ENCODE measurements at regions not wholly inside any gene's neighbourhood (a gene's known extent, or its start where the extent isn't known, plus 50 kb on each side); places are given as distances from the start of the nearest gene placed in this dataset.
A peak's percentile ranks its signal among the peaks of the same experiment; 100 is the strongest.

DNA sequence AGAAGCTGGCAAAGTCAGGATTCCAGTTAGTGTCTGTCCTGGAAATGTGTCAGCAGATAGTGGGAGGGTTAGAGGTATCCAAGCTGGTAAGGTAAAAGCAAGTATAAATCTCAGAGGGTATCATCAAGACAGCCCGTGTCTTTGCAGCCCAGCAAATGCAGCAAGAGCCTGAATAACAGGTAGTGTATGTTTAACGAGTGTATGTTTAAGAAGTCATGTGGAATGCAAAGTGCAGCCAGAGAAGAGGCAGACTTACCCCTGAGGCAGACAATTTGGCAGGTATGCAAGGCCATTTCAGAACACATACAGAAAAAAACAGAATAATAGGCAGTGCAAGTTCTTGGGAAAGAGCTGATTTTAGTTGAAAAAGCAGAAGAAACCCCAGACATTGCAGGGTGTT is 411.0 kb upstream of the NEGR1 start:
- FAIRE-seq = no peak
- DNase-seq (ENCODE audit: low spot score) = no peak

DNA sequence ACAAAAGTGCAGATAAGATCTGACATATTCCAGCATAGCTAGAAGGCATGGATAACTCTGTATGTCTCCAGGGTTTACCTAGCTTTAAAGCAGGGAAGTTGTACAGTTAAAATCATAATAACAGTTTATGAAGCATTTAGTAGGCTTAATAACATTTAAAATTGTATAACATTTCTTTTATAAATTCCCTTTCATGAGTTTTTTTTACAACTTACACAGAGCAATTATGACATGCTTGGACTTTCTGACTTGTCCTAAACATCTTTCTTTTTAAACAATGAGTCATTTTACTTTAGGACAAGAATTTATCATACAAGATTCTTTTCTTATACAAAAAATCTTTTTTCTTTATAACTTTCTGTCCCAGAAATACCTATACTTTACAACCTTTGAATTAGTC is 408.5 kb upstream of the NEGR1 start:
- DNase-seq (ENCODE audit: low spot score) = no peak
- FAIRE-seq = no peak

DNA sequence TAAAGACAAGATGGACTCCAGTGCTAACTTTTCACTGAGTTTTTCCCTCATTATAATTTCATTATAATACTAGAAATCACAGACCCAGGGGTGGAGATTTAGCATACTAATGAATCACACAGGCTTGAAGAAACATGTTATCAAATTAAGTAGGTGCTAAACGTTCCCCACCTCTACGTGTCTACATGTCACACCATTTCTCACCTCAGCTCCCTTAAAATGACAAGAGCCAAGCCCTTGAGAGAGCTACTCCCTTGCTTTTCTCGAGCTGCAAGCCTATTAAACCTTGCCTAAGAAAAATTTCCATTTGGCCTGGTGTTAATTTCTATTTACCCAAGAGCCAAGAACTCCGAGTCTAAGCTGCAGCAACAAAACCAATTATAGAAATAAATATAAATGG is 396.3 kb upstream of the NEGR1 start:
- FAIRE-seq (no peak), DNase-seq (ENCODE audit: low spot score) (no peak)

DNA sequence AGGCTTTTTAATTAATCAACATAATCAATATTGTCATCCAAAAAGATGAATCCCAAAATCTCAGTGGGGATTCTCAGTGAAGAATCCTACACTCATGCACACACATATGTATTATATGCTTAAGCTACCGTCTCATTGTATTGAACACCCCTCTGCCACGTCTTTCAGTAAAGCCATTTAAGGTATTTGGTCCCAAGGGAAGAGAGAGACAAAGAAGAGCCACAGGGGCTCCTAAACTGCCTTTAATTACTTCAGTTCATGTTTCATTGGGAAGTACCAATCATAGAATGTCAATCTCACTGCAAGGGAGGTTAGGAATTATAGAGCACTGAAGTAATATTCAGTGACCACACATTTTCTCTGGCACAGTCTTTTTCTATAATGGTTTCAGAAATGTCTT is 388.6 kb upstream of the NEGR1 start:
- FAIRE-seq (no peak), DNase-seq (ENCODE audit: low spot score) (no peak)

DNA sequence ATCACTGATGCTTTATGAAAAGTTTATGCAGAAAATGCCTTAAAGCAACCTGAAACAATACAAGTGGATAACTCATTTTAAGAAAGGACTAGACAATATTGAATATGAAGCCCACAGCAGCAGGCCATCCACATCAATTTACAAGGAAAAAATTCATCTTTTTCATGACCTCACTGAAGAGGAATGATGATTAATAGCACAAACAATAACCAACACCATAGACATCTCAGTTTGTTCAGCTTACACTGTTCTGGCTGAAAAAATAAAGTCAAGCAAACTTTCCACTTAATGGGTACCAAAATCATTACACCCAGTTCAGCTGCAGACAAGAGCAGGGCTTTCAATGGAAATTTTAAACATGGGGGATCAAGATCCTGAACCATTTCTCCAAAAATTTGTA is 380.6 kb upstream of the NEGR1 start:
- no peak for FAIRE-seq

DNA sequence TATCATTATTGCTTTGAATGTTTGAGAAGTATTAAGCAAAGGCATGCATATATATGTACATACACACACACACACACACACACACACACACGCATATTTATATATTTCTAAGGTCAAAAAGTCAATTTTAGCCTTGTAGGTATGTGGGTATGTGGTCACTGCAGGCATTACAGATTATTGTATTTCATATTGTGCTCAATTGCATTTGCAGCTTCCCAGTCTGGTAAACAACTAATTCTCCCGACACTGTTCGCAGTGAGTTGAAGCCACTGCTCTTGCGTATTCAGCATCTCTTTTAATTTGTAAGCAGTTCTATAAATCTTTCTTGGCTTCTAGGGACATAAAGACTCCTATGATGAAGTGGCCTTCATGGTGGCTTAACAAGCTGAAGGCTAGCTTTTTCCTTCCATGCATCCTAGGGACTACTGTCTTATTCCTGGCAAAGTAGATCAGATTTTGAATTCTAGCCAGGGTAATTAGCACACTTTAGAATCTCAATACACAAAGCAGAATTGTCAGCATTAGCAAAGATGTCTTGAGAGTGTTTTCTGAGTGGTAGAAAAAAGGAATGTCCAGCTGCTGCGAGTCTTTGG is 368.6 kb upstream of the NEGR1 start:
- DNase-seq (ENCODE audit: low spot score) = no peak
- FAIRE-seq = no peak

More for the DNA sequence above, 380.6 kb upstream of the NEGR1 start:
- no peak for DNase-seq (ENCODE audit: low spot score)

DNA sequence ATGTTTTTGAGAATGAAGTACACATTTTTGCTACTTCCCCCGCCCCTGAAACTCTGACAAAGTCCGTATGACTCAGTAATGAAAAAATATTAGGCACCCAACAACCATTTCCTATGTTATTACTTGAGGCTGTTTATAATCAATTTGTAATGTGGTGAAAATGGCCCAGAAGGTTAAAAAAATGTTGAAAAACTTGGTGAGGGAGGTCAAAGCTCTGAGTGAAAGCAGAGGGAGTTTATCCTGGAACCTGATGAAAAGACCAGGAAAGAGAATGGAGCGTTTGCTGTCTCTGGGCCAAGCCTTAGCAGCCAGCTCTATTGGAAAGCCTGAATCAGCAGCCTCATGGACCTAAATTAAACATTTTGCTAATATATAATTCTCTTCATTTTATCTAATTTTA is 367.7 kb upstream of the NEGR1 start:
- DNase-seq (ENCODE audit: low spot score) (no peak), FAIRE-seq (no peak)

DNA sequence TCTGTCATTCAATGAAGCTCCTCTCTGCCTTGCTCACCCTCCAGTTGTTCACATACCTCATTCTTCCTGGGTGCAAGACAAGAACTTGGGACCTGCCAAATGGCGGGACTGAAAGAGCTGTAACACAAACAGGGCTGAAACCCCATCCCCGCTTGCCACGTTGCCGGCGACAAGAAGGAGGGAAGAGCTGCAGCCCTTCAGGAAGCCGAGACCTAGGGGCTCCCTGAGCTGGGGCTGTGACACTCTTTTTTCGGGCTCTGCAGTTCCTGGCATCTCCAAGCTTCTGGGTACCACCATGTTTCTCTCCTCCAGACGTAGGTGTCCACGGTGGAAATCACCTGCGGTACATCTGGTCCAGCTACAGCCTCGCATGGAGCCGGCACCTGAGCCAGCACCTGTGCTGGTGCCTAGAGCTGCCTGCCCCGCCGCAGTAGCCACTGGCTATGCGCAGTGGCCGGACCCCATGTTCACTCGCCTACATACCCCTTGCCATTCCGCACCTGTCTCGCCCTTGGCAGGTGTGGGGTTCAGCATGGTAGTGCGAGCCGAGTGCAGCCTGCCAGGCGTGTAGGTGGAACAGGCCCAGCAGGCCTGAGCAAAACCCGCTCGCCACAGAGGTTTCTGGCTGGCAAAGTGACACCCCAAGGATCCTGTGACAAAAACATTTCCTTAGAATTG is 367.0 kb upstream of the NEGR1 start:
- FAIRE-seq (no peak), DNase-seq (ENCODE audit: low spot score) (no peak)

DNA sequence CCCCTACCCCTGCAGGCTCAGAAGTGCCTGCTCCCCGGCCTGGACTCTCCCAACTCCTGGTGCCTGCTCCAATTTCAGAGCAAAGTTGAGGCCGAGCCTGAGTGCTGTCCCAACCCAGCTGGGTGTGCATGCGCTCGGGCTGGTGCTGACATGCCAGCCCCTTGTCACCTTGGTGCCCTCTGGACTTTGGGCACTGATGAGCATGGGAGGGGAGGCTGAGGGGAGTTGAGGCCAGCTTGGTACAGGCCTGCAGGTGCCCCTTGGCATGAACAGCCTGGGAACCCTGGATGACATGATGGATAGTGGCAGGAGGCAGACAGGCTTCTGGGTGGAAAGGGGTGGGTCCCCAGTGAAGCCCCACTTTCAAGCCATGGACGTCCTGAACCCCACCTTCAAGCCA is 366.1 kb upstream of the NEGR1 start:
- FAIRE-seq (no peak), DNase-seq (ENCODE audit: low spot score) (no peak)

DNA sequence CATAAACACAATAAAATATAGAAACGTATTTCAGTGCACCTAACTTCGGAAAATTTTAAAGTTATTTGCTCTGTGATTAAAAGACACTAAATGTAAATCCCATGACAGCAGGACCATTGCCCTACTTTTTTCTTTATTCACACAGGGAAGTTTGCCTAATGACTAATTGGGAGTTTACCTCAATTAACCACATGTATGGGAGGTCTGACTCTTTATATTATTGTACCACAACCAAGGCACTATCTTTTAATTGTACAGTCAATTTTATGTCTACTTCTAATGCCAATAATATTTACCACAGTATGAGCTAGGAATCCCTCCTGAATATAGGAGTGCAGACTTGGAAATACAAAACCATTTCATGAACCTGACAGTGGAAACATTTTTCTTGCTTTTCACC is 360.8 kb upstream of the NEGR1 start:
- FAIRE-seq (no peak), DNase-seq (ENCODE audit: low spot score) (no peak)

DNA sequence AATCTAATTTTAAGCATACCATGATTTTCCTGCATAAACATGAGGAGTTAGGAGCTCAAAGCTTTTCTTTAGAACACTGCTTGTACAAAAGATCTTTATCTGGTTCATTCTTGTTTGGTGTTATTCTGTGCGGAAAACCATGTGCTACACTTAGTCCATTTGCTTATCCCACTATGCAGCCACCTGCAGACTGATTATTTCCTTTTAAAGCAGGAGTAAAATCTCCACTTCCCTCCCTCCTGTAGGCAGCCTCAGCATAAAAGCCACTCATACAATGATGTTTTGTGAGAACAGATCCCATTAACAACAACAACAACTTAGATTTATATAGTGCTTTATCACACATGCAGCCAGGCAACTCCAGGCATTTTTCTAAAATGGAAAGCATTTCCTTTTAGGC is 355.3 kb upstream of the NEGR1 start:
- FAIRE-seq = no peak

DNA sequence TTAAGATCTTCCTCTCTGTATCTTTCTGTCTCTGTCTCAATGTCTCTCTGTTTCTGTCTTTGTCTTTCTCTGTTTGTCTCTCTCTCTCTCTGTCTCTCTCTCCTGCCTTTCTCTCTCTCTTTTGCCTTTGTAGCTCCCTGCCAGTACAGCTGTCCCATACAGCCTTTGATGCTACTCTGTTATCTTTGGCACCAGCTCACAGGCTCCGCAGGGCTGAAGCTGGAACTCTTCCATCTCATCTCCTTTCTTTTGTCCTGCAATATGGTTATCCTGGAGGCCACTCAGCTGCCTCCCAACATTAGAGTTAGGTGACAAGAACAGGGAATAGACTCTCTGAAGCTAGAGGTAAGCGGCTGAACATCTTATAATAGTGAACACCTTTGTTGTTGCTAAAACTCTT is 354.3 kb upstream of the NEGR1 start:
- FAIRE-seq (no peak), DNase-seq (ENCODE audit: low spot score) (no peak)

More for the DNA sequence above, 355.3 kb upstream of the NEGR1 start:
- DNase-seq (ENCODE audit: low spot score) = no peak

DNA sequence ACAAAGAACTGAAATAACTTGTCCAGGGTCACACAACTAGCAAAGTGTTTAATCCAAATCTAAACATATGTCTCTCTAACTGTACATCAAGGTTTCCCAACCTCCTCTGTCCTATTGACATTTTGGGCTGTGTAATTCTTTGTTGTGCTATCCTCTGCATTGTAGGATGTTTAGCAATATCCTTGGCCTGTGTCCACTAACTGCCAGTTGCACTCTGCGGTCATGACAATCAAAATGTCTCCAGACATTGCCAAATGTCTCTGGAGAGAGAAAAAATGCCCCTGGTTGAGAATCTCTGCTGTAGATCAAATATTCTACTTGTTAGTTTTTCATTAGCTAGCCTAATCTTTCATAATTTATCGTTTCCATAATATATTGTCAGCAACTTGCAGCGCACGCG is 353.4 kb upstream of the NEGR1 start:
- FAIRE-seq = no peak

DNA sequence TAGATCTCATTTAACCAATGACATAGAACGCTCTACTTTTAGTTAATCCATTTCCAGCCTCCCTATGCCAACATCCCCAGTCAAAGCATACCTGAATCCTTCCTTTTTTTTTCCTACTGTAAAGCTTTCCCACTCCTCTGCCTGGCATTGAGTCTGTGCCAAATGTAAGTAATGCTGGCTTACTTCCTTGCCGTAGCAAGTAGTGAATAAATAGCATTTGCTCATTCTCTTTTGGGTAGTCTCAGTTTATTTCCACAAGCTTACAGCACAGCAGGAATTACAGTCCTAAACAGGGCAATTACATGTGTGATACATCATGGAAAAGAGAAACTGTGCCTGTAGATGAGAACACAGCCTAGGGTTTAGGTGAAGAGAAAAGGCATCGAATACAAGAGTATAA is 352.6 kb upstream of the NEGR1 start:
- no peak for FAIRE-seq
- no peak for DNase-seq (ENCODE audit: low spot score)

More for the DNA sequence above, 353.4 kb upstream of the NEGR1 start:
- DNase-seq (ENCODE audit: low spot score) = no peak

DNA sequence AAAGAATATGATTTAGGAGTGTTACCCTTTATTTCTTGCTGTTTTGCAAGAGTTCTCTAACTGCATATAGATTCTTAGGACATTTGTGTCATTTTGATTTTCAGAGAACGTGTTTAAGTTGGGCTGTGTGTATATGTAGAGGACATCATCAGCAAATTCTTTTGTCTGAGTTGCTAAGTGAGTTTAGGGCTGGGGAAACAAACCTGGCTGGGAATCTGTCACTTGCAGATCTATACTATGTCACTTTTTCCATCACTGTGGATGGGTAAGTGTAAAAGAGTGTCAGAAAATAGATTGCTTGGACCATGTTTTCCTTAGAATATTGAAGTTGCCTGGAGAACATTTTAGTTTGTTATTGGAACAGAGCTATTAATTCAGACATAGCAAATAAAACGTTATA is 349.1 kb upstream of the NEGR1 start:
- DNase-seq (ENCODE audit: low spot score) (no peak), FAIRE-seq (no peak)

DNA sequence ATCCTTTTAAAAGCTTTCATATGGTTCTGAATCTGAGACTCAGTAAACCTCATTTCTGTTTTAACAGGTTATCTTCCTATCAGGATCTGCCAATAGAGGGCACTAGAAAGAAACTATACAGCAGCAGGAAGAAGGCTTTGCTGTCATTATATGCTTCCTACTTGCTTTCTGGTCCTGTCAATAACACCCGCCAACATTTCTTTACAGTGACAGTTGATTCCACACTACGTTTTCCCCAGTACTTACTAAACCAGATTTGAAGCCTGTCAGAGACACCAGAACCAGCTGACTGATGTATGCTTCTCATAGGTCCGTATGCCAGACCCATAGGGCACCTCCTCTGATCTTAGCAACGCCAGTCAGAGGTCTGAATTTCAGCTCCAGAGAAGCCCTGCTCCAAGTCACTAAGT is 341.0 kb upstream of the NEGR1 start:
- FAIRE-seq = no peak

DNA sequence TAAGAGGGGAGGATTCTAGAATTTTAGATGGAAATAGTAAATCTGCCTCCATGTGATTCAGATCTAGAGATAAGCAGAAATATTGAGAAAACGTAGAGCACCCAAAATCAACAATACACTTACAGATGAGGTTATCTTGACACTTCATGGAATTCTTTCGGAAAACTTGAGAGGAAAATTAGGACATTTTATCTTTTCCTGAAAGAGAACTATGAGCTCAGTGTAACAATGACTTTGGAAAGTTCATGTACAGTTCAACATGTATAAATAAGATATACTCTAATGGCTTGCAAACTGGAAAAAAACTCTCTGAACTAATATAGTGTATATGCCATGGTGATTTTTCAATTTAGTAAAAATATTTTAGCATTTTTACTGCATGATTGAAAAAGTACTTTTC is 338.1 kb upstream of the NEGR1 start:
- no peak for FAIRE-seq
- no peak for DNase-seq (ENCODE audit: low spot score)

More for the DNA sequence above, 341.0 kb upstream of the NEGR1 start:
- peak; percentile 32 for DNase-seq (ENCODE audit: low spot score)

DNA sequence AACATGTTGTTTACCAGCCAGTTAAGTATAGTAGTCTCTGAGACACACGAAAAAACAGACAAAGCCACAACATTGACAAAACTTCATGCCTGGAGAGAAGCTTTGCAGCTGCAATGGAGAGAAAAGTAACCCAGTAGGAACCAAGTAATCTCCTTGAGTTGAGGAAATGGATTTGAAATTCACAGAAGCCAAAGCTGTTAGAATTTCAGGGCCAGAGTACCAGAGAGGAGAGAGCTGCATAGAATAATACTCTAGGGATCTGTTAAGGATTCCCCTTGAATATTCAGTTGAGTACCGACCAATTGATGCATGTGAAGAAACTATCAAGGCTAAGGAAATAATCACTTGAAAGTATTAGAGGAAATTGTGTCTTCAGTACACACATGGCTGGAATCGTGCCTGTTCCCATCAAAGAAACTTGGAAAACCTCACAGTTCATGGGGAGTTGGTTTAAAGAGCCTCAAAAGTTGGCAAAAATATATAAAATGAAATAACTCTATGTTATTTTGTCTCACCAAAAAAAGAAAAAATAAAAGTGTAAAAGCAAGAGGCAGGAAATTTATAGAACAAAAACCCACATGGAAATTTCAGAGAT is 324.0 kb upstream of the NEGR1 start:
- DNase-seq (ENCODE audit: low spot score) = no peak
- FAIRE-seq = no peak

DNA sequence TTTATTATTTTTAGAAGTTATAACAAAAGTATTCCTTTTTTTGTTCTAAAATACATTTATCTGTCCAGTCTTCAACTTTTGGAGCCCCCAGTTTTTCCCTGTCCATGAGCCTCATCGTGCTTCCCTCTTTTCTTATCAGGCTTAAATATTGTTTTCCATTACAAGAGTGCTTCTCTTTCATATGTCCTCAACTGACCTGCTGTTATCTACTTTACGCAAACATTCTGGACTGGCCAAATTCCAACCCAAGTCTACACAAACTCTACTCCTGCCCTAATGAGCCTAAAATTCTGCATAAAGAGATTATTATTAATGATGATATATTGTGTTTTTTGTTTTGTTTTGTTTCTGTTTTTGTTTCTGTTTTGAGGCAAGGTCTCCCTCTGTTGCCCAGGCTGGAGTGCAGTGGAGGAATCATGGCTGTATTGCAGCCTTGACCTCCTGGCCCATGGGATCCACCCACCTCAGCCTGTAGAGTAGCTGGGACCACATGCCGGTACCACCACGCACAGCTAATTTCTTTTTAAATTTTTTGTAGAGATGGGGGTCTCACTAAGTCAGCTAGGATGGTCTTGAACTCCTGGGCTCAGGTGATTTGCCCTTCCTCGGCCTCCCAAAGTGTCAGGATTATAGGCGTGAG is 318.8 kb upstream of the NEGR1 start:
- FAIRE-seq (no peak), DNase-seq (ENCODE audit: low spot score) (no peak)

DNA sequence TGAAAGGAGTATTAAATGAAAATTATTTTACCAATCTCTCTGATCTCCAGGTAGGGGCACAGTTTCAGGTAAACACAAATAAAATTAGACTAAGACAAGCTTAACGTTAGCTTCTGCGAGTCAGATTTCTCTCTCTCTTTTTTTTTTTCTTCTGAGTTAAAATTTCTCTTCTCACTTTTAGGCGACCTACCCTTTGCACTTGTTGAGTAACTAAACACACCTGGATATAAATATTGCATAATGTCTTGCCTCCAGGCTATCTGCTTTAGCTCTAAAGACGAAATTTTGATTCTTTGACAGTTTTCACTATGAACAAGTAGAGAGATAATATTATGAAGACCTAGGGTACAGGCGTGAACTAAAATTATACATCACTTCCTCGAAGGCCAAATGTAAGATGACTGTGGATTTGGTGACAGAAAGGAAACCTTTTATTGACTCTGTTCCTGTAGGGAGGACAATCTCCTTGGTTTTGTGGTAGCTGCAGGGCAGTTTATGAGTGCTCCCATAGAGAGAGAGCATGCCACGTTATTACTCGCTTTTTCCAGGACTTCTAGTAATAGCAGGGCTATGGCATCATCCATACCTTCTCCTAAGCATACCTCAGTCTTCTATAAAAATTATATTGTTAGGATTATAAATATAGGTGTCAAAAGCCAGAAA is 303.8 kb upstream of the NEGR1 start:
- FAIRE-seq = no peak
- no peak for DNase-seq (ENCODE audit: low spot score)

DNA sequence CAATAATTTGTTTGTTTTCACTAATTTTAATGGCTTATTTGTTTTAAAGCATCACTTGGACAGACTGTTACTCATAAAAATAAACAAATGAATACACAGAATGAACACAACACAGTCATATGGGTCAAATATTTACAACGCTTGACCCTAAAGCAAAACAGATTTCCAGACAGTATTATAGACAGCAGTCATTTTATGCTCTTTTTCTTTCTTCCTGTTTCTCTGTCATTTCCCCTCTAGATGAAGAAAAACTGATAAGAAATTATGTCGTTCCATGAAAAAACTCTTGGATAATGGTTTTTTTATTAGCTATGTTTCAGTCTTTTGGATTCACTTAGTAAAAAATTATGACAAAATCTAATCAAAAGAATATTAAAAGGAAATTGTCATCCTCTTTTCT is 297.3 kb upstream of the NEGR1 start:
- no peak for DNase-seq (ENCODE audit: low spot score)
- no peak for FAIRE-seq

DNA sequence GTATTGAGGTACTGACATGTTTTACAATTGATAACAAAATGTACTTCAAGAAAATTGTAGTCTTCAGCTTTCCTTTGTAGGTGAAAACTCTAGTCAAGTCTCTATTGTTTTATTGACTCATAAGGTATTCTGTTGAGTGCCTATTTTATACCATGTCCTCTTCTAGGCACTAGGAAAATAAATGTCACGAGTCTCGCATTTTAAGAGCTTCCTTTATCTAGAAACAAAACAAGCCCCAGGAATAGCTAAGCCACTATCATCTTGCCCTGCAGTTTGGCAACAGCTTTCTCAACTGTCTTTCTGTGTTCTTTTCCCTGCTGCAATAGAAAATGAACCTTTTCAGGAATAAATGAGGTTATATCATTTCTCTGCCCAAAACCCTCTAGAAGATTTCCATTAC is 288.5 kb upstream of the NEGR1 start:
- FAIRE-seq (no peak), DNase-seq (ENCODE audit: low spot score) (no peak)

Data from RCC 7860 (cell line).